ENCODE measurements at regions not wholly inside any gene's neighbourhood (a gene's known extent, or its start where the extent isn't known, plus 50 kb on each side); places are given as distances from the start of the nearest gene placed in this dataset.

GRCh38 chr5:107782561-107783169 is 111.9 kb upstream of the EFNA5 start:
- TF ChIP-seq, protein P1, sequence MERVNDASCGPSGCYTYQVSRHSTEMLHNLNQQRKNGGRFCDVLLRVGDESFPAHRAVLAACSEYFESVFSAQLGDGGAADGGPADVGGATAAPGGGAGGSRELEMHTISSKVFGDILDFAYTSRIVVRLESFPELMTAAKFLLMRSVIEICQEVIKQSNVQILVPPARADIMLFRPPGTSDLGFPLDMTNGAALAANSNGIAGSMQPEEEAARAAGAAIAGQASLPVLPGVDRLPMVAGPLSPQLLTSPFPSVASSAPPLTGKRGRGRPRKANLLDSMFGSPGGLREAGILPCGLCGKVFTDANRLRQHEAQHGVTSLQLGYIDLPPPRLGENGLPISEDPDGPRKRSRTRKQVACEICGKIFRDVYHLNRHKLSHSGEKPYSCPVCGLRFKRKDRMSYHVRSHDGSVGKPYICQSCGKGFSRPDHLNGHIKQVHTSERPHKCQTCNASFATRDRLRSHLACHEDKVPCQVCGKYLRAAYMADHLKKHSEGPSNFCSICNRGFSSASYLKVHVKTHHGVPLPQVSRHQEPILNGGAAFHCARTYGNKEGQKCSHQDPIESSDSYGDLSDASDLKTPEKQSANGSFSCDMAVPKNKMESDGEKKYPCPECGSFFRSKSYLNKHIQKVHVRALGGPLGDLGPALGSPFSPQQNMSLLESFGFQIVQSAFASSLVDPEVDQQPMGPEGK (CRISPR knock-in tag; IDR thresholded peaks at IDR 0.05; ENCODE audit: borderline replicate concordance), result no peak
- TF ChIP-seq TSHZ2 (CRISPR knock-in tag; IDR thresholded peaks at IDR 0.05) (no peak), OSR1 (CRISPR knock-in tag; IDR thresholded peaks at IDR 0.05) (no peak), ZNF565 (CRISPR knock-in tag; conservative IDR thresholded peaks at IDR 0.05; ENCODE audit: low read depth) (no peak), TOX (CRISPR knock-in tag; IDR thresholded peaks at IDR 0.05; ENCODE audit: borderline replicate concordance) (no peak)
